GM23338 (cell line): ENCODE measurements at regions not wholly inside any gene's neighbourhood (a gene's known extent, or its start where the extent isn't known, plus 50 kb on each side); places are given as distances from the start of the nearest gene placed in this dataset.

Experiments
- ATAC-seq: fragments of 200-7000 bp; cut with Tn5 transposase; 3 replicates; pipeline ENCODE4 v1.9.1; 2020
- DNase-seq: peaks from one replicate; pipeline ENCODE4 v3.0.0-alpha.2; 2015; ENCODE audit warnings: low spot score
- H2AFZ ChIP-seq: fragments of 200-600 bp; sonication (generic); 2 replicates; pipeline ENCODE4 v1.8.0; 2016; ENCODE audit warnings: antibody characterized with exemption, mild to moderate bottlenecking, moderate library complexity
- H3F3A ChIP-seq: fragments of 200-600 bp; sonication (generic); replicated peaks from 2 replicates; pipeline ENCODE4 v1.8.0; 2017; ENCODE audit warnings: antibody characterized with exemption, mixed run types, low read depth
- H3K27ac ChIP-seq: fragments of 200-600 bp; sonication (generic); 2 replicates; pipeline ENCODE4 v1.6.1; 2016; ENCODE audit warnings: low read depth
- H3K27me3 ChIP-seq: fragments of 200-600 bp; sonication (generic); 2 replicates; pipeline ENCODE4 v1.8.0; 2016; ENCODE audit warnings: mild to moderate bottlenecking, mixed run types, moderate library complexity; ENCODE audit not compliant: insufficient read depth
- H3K36me3 ChIP-seq: fragments of 200-600 bp; sonication (generic); 2 replicates; pipeline ENCODE4 v1.8.0; 2016; ENCODE audit warnings: mild to moderate bottlenecking; ENCODE audit not compliant: insufficient read depth
- H3K4me1 ChIP-seq: fragments of 200-600 bp; sonication (generic); 2 replicates; pipeline ENCODE4 v1.8.0; 2016; ENCODE audit warnings: mild to moderate bottlenecking, moderate library complexity; ENCODE audit not compliant: insufficient read depth
- H3K4me2 ChIP-seq: fragments of 200-600 bp; sonication (generic); 2 replicates; pipeline ENCODE4 v1.7.1; 2017; ENCODE audit warnings: mixed run types
- H3K4me3 ChIP-seq: fragments of 200-600 bp; sonication (generic); 2 replicates; pipeline ENCODE4 v1.6.1; 2016; ENCODE audit warnings: mixed run types
- H3K79me2 ChIP-seq: fragments of 200-600 bp; sonication (generic); replicated peaks from 2 replicates; pipeline ENCODE4 v1.8.0; 2017; ENCODE audit warnings: mild to moderate bottlenecking; ENCODE audit not compliant: insufficient read depth
- H3K9me2 ChIP-seq: fragments of 200-600 bp; sonication (generic); 2 replicates; pipeline ENCODE4 v1.8.0; 2017; ENCODE audit not compliant: insufficient read depth
- H4K20me1 ChIP-seq: fragments of 200-600 bp; sonication (generic); replicated peaks from 2 replicates; pipeline ENCODE4 v1.8.0; 2017; ENCODE audit warnings: mild to moderate bottlenecking; ENCODE audit not compliant: insufficient read depth
- H3K27ac Mint-ChIP-seq: 2 replicates; pipeline ENCODE4 v1.8.0; 2020; ENCODE audit warnings: inconsistent platforms, mild to moderate bottlenecking, moderate library complexity, mixed read lengths
- H3K27me3 Mint-ChIP-seq: 3 replicates; pipeline ENCODE4 v1.8.0; 2022; ENCODE audit warnings: low read depth, mild to moderate bottlenecking, moderate library complexity, mixed read lengths, inconsistent platforms; ENCODE audit not compliant: insufficient read depth, poor library complexity
- H3K36me3 Mint-ChIP-seq: 3 replicates; pipeline ENCODE4 v1.8.0; 2021; ENCODE audit warnings: low read depth, mild to moderate bottlenecking, inconsistent platforms, moderate library complexity, mixed read lengths
- H3K4me1 Mint-ChIP-seq: 3 replicates; pipeline ENCODE4 v1.8.0; 2020; ENCODE audit warnings: mild to moderate bottlenecking, inconsistent platforms, mixed read lengths
- H3K4me3 Mint-ChIP-seq: 3 replicates; pipeline ENCODE4 v1.8.0; 2021; ENCODE audit warnings: moderate library complexity, mild to moderate bottlenecking, inconsistent platforms, mixed read lengths
- H3K9me3 Mint-ChIP-seq: 3 replicates; pipeline ENCODE4 v1.8.0; 2020; ENCODE audit warnings: moderate library complexity, mild to moderate bottlenecking, inconsistent platforms, mixed read lengths
- EZH2 ChIP-seq: fragments of 200-600 bp; sonication (generic); IDR thresholded peaks from one replicate; pipeline ENCODE4 v1.8.0; 2017; ENCODE audit warnings: antibody characterized with exemption, mild to moderate bottlenecking, low read depth; ENCODE audit not compliant: unreplicated experiment
- ZNF331 ChIP-seq: fragments of 250-450 bp; sonication (Bioruptor Pico); IDR thresholded peaks from 2 replicates; pipeline ENCODE4 v1.5.0; 2020; ENCODE audit warnings: low read depth, mild to moderate bottlenecking, moderate library complexity
- TF ChIP-seq, protein P1 (sequence below), 2 experiments: fragments of 200-600 bp in 1 of 2; sonication (generic) in 1 of 2; conservative IDR thresholded peaks; 2 replicates each; pipeline versions ENCODE4 v1.5.1 to v1.6.1; 2016 to 2017; ENCODE audit warnings: antibody characterized with exemption in 2 of 2, low read depth in 2 of 2, mild to moderate bottlenecking in 2 of 2, moderate library complexity in 1 of 2
- TF ChIP-seq, protein P2 (sequence below): fragments of 250-450 bp; sonication (Bioruptor Pico); IDR thresholded peaks from 2 replicates; pipeline ENCODE4 v1.5.0; 2020; ENCODE audit warnings: mild to moderate bottlenecking, moderate library complexity
- TF ChIP-seq, protein P3 (sequence below): IDR thresholded peaks from 2 replicates; pipeline ENCODE4 v1.6.1; 2016; ENCODE audit warnings: antibody characterized with exemption

DNA sequence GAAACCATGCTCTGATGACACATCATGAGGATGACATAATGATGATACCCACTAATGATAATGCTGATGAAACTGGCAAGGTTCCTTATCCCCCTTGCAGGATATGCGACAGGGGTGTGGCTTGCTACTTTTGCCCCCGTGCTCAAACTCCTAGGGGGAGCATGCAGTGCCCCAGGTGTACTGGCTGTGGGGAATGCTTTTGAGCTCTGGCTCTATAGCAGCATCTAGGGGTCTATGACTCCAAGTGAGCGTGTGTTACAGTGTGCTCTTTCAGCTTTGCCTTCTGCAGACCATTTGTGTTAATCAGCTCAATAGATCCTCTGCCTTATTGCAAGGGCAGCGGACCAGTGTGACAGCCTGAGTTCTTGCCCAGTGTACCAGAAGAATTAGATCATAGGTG lies 1239.5 kb downstream of the SI start:
- H3K27ac ChIP-seq, result no peak overlapping the region
- no peaks in the 10 kb centered on the region for H3F3A ChIP-seq
- DNase-seq, result peak; percentile 26
- 0 out of 2 replicates have a peak, but pooled peaks cover 5% of the 10 kb centered on the region for H3K4me1 ChIP-seq
- no peaks in the 10 kb centered on the region for H4K20me1 ChIP-seq
- no peaks in the 10 kb centered on the region for H3K79me2 ChIP-seq
- H3K4me3 Mint-ChIP-seq, result no peak overlapping the region
- no peaks in the 10 kb centered on the region for H3K4me1 Mint-ChIP-seq
- peaks cover 7% of the 10 kb centered on the region for H3K27me3 Mint-ChIP-seq
- no peak for TF ChIP-seq EZH2
- TF ChIP-seq, protein P1, sequence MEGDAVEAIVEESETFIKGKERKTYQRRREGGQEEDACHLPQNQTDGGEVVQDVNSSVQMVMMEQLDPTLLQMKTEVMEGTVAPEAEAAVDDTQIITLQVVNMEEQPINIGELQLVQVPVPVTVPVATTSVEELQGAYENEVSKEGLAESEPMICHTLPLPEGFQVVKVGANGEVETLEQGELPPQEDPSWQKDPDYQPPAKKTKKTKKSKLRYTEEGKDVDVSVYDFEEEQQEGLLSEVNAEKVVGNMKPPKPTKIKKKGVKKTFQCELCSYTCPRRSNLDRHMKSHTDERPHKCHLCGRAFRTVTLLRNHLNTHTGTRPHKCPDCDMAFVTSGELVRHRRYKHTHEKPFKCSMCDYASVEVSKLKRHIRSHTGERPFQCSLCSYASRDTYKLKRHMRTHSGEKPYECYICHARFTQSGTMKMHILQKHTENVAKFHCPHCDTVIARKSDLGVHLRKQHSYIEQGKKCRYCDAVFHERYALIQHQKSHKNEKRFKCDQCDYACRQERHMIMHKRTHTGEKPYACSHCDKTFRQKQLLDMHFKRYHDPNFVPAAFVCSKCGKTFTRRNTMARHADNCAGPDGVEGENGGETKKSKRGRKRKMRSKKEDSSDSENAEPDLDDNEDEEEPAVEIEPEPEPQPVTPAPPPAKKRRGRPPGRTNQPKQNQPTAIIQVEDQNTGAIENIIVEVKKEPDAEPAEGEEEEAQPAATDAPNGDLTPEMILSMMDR (conservative IDR thresholded peaks at IDR 0.05; ENCODE audit: low read depth in 2 of 2), result peak; percentile 13 to 32; a peak in 2 of 4 replicates
- TF ChIP-seq, protein P2, sequence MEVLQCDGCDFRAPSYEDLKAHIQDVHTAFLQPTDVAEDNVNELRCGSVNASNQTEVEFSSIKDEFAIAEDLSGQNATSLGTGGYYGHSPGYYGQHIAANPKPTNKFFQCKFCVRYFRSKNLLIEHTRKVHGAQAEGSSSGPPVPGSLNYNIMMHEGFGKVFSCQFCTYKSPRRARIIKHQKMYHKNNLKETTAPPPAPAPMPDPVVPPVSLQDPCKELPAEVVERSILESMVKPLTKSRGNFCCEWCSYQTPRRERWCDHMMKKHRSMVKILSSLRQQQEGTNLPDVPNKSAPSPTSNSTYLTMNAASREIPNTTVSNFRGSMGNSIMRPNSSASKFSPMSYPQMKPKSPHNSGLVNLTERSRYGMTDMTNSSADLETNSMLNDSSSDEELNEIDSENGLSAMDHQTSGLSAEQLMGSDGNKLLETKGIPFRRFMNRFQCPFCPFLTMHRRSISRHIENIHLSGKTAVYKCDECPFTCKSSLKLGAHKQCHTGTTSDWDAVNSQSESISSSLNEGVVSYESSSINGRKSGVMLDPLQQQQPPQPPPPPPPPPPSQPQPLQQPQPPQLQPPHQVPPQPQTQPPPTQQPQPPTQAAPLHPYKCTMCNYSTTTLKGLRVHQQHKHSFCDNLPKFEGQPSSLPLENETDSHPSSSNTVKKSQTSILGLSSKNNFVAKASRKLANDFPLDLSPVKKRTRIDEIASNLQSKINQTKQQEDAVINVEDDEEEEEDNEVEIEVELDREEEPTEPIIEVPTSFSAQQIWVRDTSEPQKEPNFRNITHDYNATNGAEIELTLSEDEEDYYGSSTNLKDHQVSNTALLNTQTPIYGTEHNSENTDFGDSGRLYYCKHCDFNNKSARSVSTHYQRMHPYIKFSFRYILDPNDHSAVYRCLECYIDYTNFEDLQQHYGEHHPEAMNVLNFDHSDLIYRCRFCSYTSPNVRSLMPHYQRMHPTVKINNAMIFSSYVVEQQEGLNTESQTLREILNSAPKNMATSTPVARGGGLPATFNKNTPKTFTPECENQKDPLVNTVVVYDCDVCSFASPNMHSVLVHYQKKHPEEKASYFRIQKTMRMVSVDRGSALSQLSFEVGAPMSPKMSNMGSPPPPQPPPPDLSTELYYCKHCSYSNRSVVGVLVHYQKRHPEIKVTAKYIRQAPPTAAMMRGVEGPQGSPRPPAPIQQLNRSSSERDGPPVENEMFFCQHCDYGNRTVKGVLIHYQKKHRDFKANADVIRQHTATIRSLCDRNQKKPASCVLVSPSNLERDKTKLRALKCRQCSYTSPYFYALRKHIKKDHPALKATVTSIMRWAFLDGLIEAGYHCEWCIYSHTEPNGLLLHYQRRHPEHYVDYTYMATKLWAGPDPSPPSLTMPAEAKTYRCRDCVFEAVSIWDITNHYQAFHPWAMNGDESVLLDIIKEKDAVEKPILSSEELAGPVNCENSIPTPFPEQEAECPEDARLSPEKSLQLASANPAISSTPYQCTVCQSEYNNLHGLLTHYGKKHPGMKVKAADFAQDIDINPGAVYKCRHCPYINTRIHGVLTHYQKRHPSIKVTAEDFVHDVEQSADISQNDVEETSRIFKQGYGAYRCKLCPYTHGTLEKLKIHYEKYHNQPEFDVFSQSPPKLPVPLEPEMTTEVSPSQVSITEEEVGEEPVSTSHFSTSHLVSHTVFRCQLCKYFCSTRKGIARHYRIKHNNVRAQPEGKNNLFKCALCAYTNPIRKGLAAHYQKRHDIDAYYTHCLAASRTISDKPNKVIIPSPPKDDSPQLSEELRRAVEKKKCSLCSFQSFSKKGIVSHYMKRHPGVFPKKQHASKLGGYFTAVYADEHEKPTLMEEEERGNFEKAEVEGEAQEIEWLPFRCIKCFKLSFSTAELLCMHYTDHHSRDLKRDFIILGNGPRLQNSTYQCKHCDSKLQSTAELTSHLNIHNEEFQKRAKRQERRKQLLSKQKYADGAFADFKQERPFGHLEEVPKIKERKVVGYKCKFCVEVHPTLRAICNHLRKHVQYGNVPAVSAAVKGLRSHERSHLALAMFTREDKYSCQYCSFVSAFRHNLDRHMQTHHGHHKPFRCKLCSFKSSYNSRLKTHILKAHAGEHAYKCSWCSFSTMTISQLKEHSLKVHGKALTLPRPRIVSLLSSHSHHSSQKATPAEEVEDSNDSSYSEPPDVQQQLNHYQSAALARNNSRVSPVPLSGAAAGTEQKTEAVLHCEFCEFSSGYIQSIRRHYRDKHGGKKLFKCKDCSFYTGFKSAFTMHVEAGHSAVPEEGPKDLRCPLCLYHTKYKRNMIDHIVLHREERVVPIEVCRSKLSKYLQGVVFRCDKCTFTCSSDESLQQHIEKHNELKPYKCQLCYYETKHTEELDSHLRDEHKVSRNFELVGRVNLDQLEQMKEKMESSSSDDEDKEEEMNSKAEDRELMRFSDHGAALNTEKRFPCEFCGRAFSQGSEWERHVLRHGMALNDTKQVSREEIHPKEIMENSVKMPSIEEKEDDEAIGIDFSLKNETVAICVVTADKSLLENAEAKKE, result no peak
- no peak overlapping the region for H3K27ac Mint-ChIP-seq
- peak; percentile 71 for ATAC-seq
- peak overlapping the region; percentile 61 for H2AFZ ChIP-seq
- H3K36me3 Mint-ChIP-seq, result peaks cover 5% of the 10 kb centered on the region; the same call in 2 of the 3 replicates
- H3K4me2 ChIP-seq, result no peak overlapping the region
- H3K36me3 ChIP-seq, result no peaks in the 10 kb centered on the region
- H3K9me2 ChIP-seq, result peaks cover 9% of the 10 kb centered on the region; the same call in 1 of the 2 replicates
- no peaks in the 10 kb centered on the region for H3K27me3 ChIP-seq
- no peak overlapping the region for H3K4me3 ChIP-seq
- H3K9me3 Mint-ChIP-seq, result peaks cover 17% of the 10 kb centered on the region

DNA sequence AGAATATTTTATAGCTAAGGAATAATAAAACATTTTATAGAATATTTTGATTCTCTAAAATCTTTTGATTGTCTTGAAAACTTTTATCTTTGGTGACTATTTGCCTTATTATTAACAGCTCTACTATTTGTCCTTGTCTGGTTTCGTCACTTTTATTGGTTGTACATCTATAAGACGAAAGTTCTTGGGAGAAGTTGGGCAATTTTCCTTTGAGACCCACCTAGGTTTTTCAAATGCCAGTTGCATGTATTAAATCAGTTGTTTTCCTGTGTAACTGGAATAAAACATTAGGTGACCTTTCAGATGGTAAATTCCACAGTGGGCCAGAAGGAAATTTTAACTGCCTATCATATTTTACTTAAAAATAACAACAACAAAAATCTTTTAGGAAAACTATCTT lies 1245.7 kb downstream of the SI start:
- DNase-seq (no peak), ATAC-seq (no peak)
- no peaks in the 10 kb centered on the region for H3K79me2 ChIP-seq
- no peaks in the 10 kb centered on the region for H3K36me3 Mint-ChIP-seq
- H3K27ac Mint-ChIP-seq, result no peak overlapping the region
- H3K27ac ChIP-seq, result no peak overlapping the region
- no peak overlapping the region for H2AFZ ChIP-seq
- H4K20me1 ChIP-seq, result no peaks in the 10 kb centered on the region
- no peaks in the 10 kb centered on the region for H3K36me3 ChIP-seq
- no peak overlapping the region for H3K4me3 Mint-ChIP-seq
- H3K9me2 ChIP-seq, result no peaks in the 10 kb centered on the region
- H3K4me1 ChIP-seq, result no peaks in the 10 kb centered on the region
- no peaks in the 10 kb centered on the region for H3K9me3 Mint-ChIP-seq
- H3K4me1 Mint-ChIP-seq, result no peaks in the 10 kb centered on the region; the same call in 2 of the 3 replicates
- H3F3A ChIP-seq, result no peaks in the 10 kb centered on the region
- no peak overlapping the region for H3K4me3 ChIP-seq
- no peak overlapping the region for H3K4me2 ChIP-seq
- H3K27me3 Mint-ChIP-seq, result peaks cover 1% of the 10 kb centered on the region
- H3K27me3 ChIP-seq, result no peaks in the 10 kb centered on the region
- TF ChIP-seq, protein P3, sequence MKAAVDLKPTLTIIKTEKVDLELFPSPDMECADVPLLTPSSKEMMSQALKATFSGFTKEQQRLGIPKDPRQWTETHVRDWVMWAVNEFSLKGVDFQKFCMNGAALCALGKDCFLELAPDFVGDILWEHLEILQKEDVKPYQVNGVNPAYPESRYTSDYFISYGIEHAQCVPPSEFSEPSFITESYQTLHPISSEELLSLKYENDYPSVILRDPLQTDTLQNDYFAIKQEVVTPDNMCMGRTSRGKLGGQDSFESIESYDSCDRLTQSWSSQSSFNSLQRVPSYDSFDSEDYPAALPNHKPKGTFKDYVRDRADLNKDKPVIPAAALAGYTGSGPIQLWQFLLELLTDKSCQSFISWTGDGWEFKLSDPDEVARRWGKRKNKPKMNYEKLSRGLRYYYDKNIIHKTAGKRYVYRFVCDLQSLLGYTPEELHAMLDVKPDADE, result no peak
- TF ChIP-seq ZNF331 (CRISPR knock-in tag), result no peak
